BLaER1 treated with 17β-estradiol and CSF1 and Interleukin-3, amounts not matched to agents 10 nM and 100 nM (cell line): ENCODE measurements at regions not wholly inside any gene's neighbourhood (a gene's known extent, or its start where the extent isn't known, plus 50 kb on each side); places are given as distances from the start of the nearest gene placed in this dataset.

Experiments
- H3K27ac ChIP-seq, 11 experiments: shearing (Covaris generic); formaldehyde crosslinking; 2 replicates each; pipeline ENCODE4 v1.8.1; 2022
- H3K27me3 ChIP-seq, 11 experiments: shearing (Covaris generic); formaldehyde crosslinking; 2 replicates each; pipeline ENCODE4 v1.8.1; 2022
- H3K36me3 ChIP-seq, 11 experiments: shearing (Covaris generic); formaldehyde crosslinking; 2 replicates each; pipeline ENCODE4 v1.8.1; 2022
- H3K4me1 ChIP-seq, 10 experiments: shearing (Covaris generic); formaldehyde crosslinking; 2 replicates each; pipeline ENCODE4 v1.8.1; 2022
- H3K4me2 ChIP-seq, 11 experiments: shearing (Covaris generic); formaldehyde crosslinking; 2 replicates each; pipeline ENCODE4 v1.8.1; 2022
- H3K4me3 ChIP-seq, 10 experiments: shearing (Covaris generic); formaldehyde crosslinking; 2 replicates each; pipeline ENCODE4 v1.8.1; 2022
- H3K9ac ChIP-seq, 11 experiments: shearing (Covaris generic); formaldehyde crosslinking; 2 replicates each; pipeline ENCODE4 v1.8.1; 2022
- H3K9me3 ChIP-seq, 11 experiments: shearing (Covaris generic); formaldehyde crosslinking; replicated peaks in 1 of 11; 2 replicates each; pipeline ENCODE4 v1.8.1; 2022
- H4K20me1 ChIP-seq, 11 experiments: shearing (Covaris generic); formaldehyde crosslinking; 2 replicates each; pipeline ENCODE4 v1.8.1; 2022
- Cebpa-rat ChIP-seq, 11 experiments: shearing (Covaris generic); IDR thresholded peaks; 2 replicates each; pipeline ENCODE4 v1.8.1; 2022

DNA sequence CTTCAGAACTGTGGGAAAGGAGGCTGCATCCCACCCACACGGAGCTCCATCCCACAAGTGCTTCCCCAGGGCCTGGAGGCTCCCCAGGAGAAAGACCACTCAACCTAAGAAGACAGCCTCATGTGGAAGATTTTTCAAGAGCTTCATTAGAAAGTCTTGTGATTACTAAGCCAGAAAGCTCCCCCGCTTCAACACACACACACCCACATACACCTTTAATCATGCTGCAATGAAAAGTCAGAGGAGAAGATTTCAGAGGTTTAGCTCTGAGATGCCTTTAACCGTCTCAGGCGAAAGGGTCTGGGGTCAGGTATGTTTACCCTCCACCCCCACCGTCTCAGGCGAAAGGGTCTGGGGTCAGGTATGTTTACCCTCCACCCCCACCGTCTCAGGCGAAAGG is 634.5 kb upstream of the B3GAT1 start:
- H3K9me3 ChIP-seq: no peaks in the 10 kb centered on the region
- no peak overlapping the region for H3K27ac ChIP-seq
- peaks cover 0 to 5% (median 0%) of the 10 kb centered on the region in 10 experiments; a peak in 1 of 20 replicates for H3K4me1 ChIP-seq
- no peak for TF ChIP-seq Cebpa-rat (IDR thresholded peaks at IDR 0.05)
- H3K27me3 ChIP-seq: no peaks in the 10 kb centered on the region
- no peak overlapping the region for H3K4me2 ChIP-seq
- H4K20me1 ChIP-seq: peaks cover 0 to 4% (median 0%) of the 10 kb centered on the region in 11 experiments; a peak in 1 of 22 replicates
- no peak overlapping the region for H3K9ac ChIP-seq
- no peak overlapping the region for H3K4me3 ChIP-seq
- H3K36me3 ChIP-seq: no peaks in the 10 kb centered on the region

DNA sequence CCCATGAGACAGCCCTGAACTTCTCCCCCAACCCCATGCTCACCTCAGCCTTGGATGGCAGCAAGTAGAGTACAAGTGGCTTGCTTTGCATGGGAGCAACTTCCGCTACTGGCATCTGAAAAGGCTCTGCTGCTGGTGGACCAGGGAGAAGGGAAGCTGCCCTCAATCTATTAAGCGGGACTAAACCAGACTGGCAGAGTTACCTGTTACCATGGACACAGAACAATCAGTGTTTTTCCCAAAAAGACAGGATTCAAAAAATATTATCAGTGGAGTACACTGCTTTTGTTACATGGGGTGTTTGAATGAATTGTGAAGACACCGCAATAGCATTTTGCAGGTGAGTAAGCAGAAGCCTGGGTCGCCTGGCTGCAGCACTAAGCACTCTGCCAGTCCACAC is 631.4 kb upstream of the B3GAT1 start:
- H3K36me3 ChIP-seq: no peaks in the 10 kb centered on the region
- no peak overlapping the region for H3K4me3 ChIP-seq
- no peak overlapping the region for H3K4me2 ChIP-seq
- H3K27me3 ChIP-seq: no peaks in the 10 kb centered on the region
- no peak overlapping the region for H3K9ac ChIP-seq
- H4K20me1 ChIP-seq: peaks cover 0 to 5% (median 0%) of the 10 kb centered on the region in 11 experiments; a peak in 2 of 22 replicates
- TF ChIP-seq Cebpa-rat (IDR thresholded peaks at IDR 0.05): no peak
- H3K4me1 ChIP-seq: no peaks in the 10 kb centered on the region
- no peaks in the 10 kb centered on the region for H3K9me3 ChIP-seq
- H3K27ac ChIP-seq: no peak overlapping the region

DNA sequence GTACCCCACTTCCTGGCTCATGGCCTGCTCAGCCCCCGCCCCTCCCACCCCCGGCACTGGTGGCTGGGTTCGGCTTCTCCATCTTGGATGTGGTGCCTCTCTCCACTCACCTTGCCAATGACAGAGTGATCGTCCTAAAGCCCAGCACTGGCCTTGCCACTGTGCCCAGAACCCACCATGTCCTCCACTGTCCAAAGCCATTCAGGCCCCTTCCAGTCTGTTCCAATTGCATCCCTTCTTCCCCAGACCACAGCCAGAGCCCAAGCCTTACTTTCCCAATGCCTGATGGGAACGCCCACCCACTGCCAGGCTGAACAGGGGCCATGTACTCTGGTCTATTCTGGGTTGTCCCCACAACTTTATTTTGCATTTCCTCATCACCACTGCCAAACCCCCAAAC is 625.8 kb upstream of the B3GAT1 start:
- no peak overlapping the region for H3K27ac ChIP-seq
- no peaks in the 10 kb centered on the region for H3K9me3 ChIP-seq
- no peak overlapping the region for H3K4me3 ChIP-seq
- H3K9ac ChIP-seq: no peak overlapping the region
- H4K20me1 ChIP-seq: peaks cover 0 to 8% (median 0%) of the 10 kb centered on the region in 11 experiments; a peak in 2 of 22 replicates
- no peaks in the 10 kb centered on the region for H3K36me3 ChIP-seq
- H3K27me3 ChIP-seq: no peaks in the 10 kb centered on the region
- H3K4me1 ChIP-seq: no peaks in the 10 kb centered on the region
- H3K4me2 ChIP-seq: no peak overlapping the region
- no peak for TF ChIP-seq Cebpa-rat (IDR thresholded peaks at IDR 0.05)

DNA sequence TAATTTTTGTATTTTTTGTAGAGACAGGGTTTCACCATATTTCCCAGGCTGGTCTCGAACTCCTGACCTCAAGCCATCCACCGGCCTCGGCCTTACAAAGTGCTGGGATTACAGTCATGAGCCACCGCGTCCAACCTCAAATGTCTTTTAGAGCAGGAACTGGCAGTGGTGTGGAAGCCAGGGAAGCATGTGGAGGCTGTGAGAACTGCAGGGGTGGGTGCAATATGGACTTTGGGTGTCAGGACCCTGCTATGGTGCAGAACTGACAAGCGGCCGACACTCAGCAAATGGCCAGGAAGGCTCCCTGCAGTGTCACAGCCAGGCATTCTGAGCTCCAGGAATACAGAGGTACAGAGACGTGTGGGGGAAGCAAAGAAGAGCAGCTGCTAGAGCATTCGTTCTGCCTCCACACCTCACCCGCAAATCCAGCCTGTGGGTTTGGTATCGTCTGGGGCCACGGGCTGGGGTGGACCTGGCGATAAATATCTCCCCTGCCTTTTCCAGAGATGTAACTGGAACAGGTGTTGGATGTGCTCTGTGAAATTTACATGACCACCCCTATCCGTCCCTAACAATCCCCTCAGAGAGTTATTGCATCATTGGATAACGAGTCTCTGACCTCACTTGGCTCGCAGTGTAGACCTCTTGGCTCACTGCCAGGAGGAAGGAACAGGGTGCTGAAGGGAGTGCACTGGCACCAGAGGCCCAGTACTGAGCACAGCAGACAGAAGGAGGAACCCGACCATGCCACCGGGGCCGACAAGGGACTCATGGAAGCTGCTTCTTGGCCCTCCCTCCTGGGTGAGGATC is 624.7 kb upstream of the B3GAT1 start:
- H3K9me3 ChIP-seq: no peaks in the 10 kb centered on the region
- H3K36me3 ChIP-seq: no peaks in the 10 kb centered on the region
- H3K4me1 ChIP-seq: peaks cover 0 to under 1% (median 0%) of the 10 kb centered on the region in 10 experiments; a peak in 1 of 20 replicates
- no peak overlapping the region for H3K4me2 ChIP-seq
- no peak overlapping the region for H3K27ac ChIP-seq
- H3K9ac ChIP-seq: no peak overlapping the region
- H4K20me1 ChIP-seq: peaks cover 0 to 8% (median 0%) of the 10 kb centered on the region in 11 experiments; a peak in 2 of 22 replicates
- TF ChIP-seq Cebpa-rat (IDR thresholded peaks at IDR 0.05): no peak
- H3K27me3 ChIP-seq: no peaks in the 10 kb centered on the region
- no peak overlapping the region for H3K4me3 ChIP-seq

DNA sequence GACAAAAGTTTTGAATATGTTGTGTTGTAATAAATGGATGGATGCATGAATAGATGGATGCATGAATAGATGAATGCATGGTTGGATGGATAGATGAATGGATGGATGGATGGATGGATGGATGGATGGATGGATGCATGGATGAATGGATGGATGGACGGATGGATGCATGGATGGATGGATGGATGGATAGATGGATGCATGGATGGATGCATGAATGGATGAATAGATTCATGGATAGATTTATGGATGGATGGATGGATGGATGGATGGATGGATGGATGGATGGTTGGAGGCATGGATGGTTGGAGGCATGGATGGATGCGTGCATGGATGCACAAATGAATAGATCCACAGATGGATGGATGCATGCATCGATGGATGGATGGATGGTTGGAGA is 623.2 kb upstream of the B3GAT1 start:
- Histone ChIP-seq H3K9me3 (no peaks in the 10 kb centered on the region), H3K27me3 (no peaks in the 10 kb centered on the region), H3K4me1 (peaks cover 4 to 14% (median 7%) of the 10 kb centered on the region in 10 experiments; a peak in 16 of 20 replicates), H3K27ac (no peak overlapping the region), H4K20me1 (peaks cover 0 to 12% (median 0%) of the 10 kb centered on the region in 11 experiments; a peak in 4 of 22 replicates), H3K4me2 (no peak overlapping the region), H3K9ac (no peak overlapping the region), H3K4me3 (no peak overlapping the region), H3K36me3 (no peaks in the 10 kb centered on the region)
- no peak for TF ChIP-seq Cebpa-rat (IDR thresholded peaks at IDR 0.05)

DNA sequence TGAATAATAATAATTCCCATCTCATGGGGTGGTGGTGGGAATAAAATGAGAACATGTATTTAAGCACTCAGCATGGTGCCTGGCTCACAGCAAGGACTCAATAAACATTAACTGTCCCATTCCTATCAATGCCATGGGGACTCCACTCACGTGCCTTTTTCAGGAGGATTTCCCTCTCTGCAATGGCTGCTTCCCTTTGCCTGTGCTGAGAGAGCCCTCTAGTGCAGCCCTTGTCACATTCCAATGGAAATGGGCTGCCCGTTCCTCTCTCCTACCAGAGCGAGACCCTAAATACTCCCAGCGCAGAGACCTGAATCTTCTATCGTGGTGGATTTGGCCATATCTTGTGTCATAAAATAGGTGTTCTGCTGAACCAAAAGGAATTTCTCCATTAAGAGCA is 621.5 kb upstream of the B3GAT1 start:
- no peaks in the 10 kb centered on the region for H3K36me3 ChIP-seq
- no peak overlapping the region for H3K27ac ChIP-seq
- no peak overlapping the region for H3K9ac ChIP-seq
- TF ChIP-seq Cebpa-rat (IDR thresholded peaks at IDR 0.05): no peak
- no peak overlapping the region for H3K4me2 ChIP-seq
- H3K4me3 ChIP-seq: no peak overlapping the region
- no peaks in the 10 kb centered on the region for H3K27me3 ChIP-seq
- peaks cover 5 to 14% (median 8%) of the 10 kb centered on the region in 10 experiments; a peak in 16 of 20 replicates for H3K4me1 ChIP-seq
- H4K20me1 ChIP-seq: peaks cover 0 to 10% (median 0%) of the 10 kb centered on the region in 11 experiments; a peak in 4 of 22 replicates
- no peaks in the 10 kb centered on the region for H3K9me3 ChIP-seq

DNA sequence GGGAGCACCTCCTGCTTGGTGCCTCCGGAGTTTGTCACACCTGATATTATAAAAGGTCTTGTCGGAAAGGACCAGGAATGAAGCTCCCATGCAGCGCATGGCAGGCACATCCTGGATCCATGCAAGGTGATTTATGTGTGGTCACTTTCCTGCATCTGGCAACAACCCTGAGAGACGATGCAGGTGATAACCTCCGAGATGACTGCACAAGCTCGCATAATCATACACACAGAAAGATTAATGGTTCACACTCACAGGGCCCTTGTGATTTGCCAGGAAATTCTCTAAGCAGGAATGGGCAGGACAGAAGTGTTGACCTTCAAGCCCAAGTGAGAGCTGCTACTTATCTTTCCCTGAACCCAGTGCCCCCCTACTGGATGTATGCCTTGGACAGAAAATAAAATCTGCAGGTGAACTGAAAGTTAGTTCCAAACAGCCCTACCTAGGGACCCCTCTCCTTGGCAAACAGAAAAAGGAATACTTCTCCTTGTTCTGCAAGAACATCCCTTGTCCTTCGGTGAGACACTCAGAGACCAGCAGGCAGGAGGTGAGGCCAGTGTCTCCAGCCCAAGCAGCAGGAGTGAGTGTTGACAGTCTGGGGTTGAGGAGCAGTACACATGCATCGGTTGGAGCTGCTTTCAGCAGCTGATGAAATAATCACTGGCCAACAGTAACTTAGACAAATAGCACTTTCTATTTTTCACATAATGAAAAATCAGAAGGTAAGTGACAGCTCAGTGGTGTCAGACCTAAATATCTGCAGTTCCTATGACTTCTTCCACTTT is 619.4 kb upstream of the B3GAT1 start:
- peaks cover 0 to 6% (median 0%) of the 10 kb centered on the region in 11 experiments; a peak in 2 of 22 replicates for H4K20me1 ChIP-seq
- no peaks in the 10 kb centered on the region for H3K9me3 ChIP-seq
- no peaks in the 10 kb centered on the region for H3K27me3 ChIP-seq
- TF ChIP-seq Cebpa-rat (IDR thresholded peaks at IDR 0.05): no peak
- H3K36me3 ChIP-seq: no peaks in the 10 kb centered on the region
- H3K9ac ChIP-seq: no peak overlapping the region
- no peak overlapping the region for H3K4me3 ChIP-seq
- H3K4me1 ChIP-seq: peaks cover 5 to 14% (median 8%) of the 10 kb centered on the region in 10 experiments; a peak in 16 of 20 replicates
- H3K27ac ChIP-seq: no peak overlapping the region
- peak overlapping the region in 3 of 11 experiments; percentile 30 to 64 (median 53); a peak in 5 of 22 replicates for H3K4me2 ChIP-seq

DNA sequence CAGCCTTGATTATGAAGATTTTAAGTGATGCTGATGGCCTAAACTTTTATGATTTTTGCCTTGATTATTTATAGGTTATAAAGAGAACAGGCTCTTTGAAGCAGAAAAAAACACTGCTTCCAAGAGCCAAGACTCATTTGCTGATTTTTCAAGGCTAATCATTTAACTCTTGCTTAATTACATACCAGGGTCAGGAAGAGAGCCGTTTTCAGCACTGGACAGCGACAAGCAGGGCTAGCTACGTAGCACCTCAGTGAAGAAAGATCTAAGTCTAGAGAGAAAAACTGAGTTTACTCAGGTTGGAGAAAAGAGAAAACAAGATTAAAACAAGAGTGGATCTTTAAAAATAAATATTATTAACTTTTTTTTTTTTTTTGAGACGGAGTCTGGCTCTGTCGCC is 615.4 kb upstream of the B3GAT1 start:
- no peaks in the 10 kb centered on the region for H3K36me3 ChIP-seq
- no peak overlapping the region for H3K9ac ChIP-seq
- H3K4me3 ChIP-seq: no peak overlapping the region
- no peaks in the 10 kb centered on the region for H3K27me3 ChIP-seq
- H3K27ac ChIP-seq: no peak overlapping the region
- H3K4me1 ChIP-seq: peaks cover 5 to 14% (median 8%) of the 10 kb centered on the region in 10 experiments; a peak in 16 of 20 replicates
- peaks cover 0 to 6% (median 0%) of the 10 kb centered on the region in 11 experiments; a peak in 3 of 22 replicates for H4K20me1 ChIP-seq
- H3K4me2 ChIP-seq: no peak overlapping the region
- no peak for TF ChIP-seq Cebpa-rat (IDR thresholded peaks at IDR 0.05)
- no peaks in the 10 kb centered on the region for H3K9me3 ChIP-seq

DNA sequence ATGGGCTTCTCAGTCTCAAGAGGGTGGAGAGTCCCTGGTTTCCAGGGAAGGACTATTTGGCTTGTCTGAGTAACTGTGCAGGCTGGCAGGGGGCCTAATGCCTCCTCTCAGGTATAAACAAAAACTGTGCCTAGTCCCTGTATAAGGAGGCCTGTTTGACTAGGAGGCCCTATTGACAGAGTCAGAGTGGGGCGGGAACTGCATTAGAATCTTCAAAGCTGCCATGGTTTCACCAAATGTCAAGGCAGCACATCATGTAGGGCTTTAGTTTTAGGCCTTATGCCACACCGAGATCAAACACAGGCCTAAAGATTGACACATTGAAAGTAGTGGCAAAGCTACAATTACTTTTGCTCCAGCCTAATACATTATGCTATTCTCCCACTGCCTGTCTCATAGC is 611.5 kb upstream of the B3GAT1 start:
- Histone ChIP-seq H3K9me3 (no peaks in the 10 kb centered on the region), H3K36me3 (no peaks in the 10 kb centered on the region), H3K9ac (no peak overlapping the region), H3K4me3 (no peak overlapping the region), H4K20me1 (no peaks in the 10 kb centered on the region; a peak in 3 of 22 replicates), H3K4me1 (peaks cover 0 to 9% (median 2%) of the 10 kb centered on the region in 10 experiments; a peak in 7 of 20 replicates), H3K27ac (no peak overlapping the region), H3K27me3 (no peaks in the 10 kb centered on the region), H3K4me2 (no peak overlapping the region)
- no peak for TF ChIP-seq Cebpa-rat (IDR thresholded peaks at IDR 0.05)
